ENCODE measurements at regions not wholly inside any gene's neighbourhood (a gene's known extent, or its start where the extent isn't known, plus 50 kb on each side); places are given as distances from the start of the nearest gene placed in this dataset.

DNA sequence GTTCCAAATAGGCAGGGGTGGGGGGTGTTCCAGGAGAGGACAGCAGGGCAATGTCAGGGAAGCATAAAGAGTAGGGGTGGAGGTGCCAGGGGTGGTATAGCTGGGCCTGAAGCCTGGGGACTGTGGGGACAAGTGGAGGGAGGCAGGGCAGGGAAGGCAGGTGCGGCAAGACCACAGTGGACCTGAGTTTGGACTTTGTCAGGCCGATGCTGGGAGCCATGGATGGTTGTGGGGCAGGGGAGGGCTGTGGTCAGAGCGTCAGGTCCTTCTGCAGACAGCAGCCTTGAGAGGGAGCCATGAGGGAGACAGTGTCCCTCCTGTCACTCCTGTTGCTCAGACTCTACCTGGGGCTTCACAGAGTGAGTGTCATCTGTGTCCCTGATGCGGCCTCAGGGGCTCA lies 320.3 kb downstream of the PTPRU start:
- TF ChIP-seq CTBP1 (IDR thresholded peaks at IDR 0.05; ENCODE audit: borderline replicate concordance) (no peak), SUZ12 (IDR thresholded peaks at IDR 0.05) (no peak), FOXK2 (IDR thresholded peaks at IDR 0.05) (no peak), HDGF (IDR thresholded peaks at IDR 0.05; ENCODE audit: borderline replicate concordance) (no peak)
